GM23338 (cell line): ENCODE measurements at regions not wholly inside any gene's neighbourhood (a gene's known extent, or its start where the extent isn't known, plus 50 kb on each side); places are given as distances from the start of the nearest gene placed in this dataset.

Experiments
- ATAC-seq: fragments of 200-7000 bp; cut with Tn5 transposase; 3 replicates; pipeline ENCODE4 v1.9.1; 2020
- DNase-seq: peaks from one replicate; pipeline ENCODE4 v3.0.0-alpha.2; 2015; ENCODE audit warnings: low spot score
- H2AFZ ChIP-seq: fragments of 200-600 bp; sonication (generic); 2 replicates; pipeline ENCODE4 v1.8.0; 2016; ENCODE audit warnings: antibody characterized with exemption, mild to moderate bottlenecking, moderate library complexity
- H3F3A ChIP-seq: fragments of 200-600 bp; sonication (generic); replicated peaks from 2 replicates; pipeline ENCODE4 v1.8.0; 2017; ENCODE audit warnings: antibody characterized with exemption, mixed run types, low read depth
- H3K27ac ChIP-seq: fragments of 200-600 bp; sonication (generic); 2 replicates; pipeline ENCODE4 v1.6.1; 2016; ENCODE audit warnings: low read depth
- H3K27me3 ChIP-seq: fragments of 200-600 bp; sonication (generic); 2 replicates; pipeline ENCODE4 v1.8.0; 2016; ENCODE audit warnings: mild to moderate bottlenecking, mixed run types, moderate library complexity; ENCODE audit not compliant: insufficient read depth
- H3K36me3 ChIP-seq: fragments of 200-600 bp; sonication (generic); 2 replicates; pipeline ENCODE4 v1.8.0; 2016; ENCODE audit warnings: mild to moderate bottlenecking; ENCODE audit not compliant: insufficient read depth
- H3K4me1 ChIP-seq: fragments of 200-600 bp; sonication (generic); 2 replicates; pipeline ENCODE4 v1.8.0; 2016; ENCODE audit warnings: mild to moderate bottlenecking, moderate library complexity; ENCODE audit not compliant: insufficient read depth
- H3K4me2 ChIP-seq: fragments of 200-600 bp; sonication (generic); 2 replicates; pipeline ENCODE4 v1.7.1; 2017; ENCODE audit warnings: mixed run types
- H3K4me3 ChIP-seq: fragments of 200-600 bp; sonication (generic); 2 replicates; pipeline ENCODE4 v1.6.1; 2016; ENCODE audit warnings: mixed run types
- H3K79me2 ChIP-seq: fragments of 200-600 bp; sonication (generic); replicated peaks from 2 replicates; pipeline ENCODE4 v1.8.0; 2017; ENCODE audit warnings: mild to moderate bottlenecking; ENCODE audit not compliant: insufficient read depth
- H3K9me2 ChIP-seq: fragments of 200-600 bp; sonication (generic); 2 replicates; pipeline ENCODE4 v1.8.0; 2017; ENCODE audit not compliant: insufficient read depth
- H4K20me1 ChIP-seq: fragments of 200-600 bp; sonication (generic); replicated peaks from 2 replicates; pipeline ENCODE4 v1.8.0; 2017; ENCODE audit warnings: mild to moderate bottlenecking; ENCODE audit not compliant: insufficient read depth
- H3K27ac Mint-ChIP-seq: 2 replicates; pipeline ENCODE4 v1.8.0; 2020; ENCODE audit warnings: inconsistent platforms, mild to moderate bottlenecking, moderate library complexity, mixed read lengths
- H3K27me3 Mint-ChIP-seq: 3 replicates; pipeline ENCODE4 v1.8.0; 2022; ENCODE audit warnings: low read depth, mild to moderate bottlenecking, moderate library complexity, mixed read lengths, inconsistent platforms; ENCODE audit not compliant: insufficient read depth, poor library complexity
- H3K36me3 Mint-ChIP-seq: 3 replicates; pipeline ENCODE4 v1.8.0; 2021; ENCODE audit warnings: low read depth, mild to moderate bottlenecking, inconsistent platforms, moderate library complexity, mixed read lengths
- H3K4me1 Mint-ChIP-seq: 3 replicates; pipeline ENCODE4 v1.8.0; 2020; ENCODE audit warnings: mild to moderate bottlenecking, inconsistent platforms, mixed read lengths
- H3K4me3 Mint-ChIP-seq: 3 replicates; pipeline ENCODE4 v1.8.0; 2021; ENCODE audit warnings: moderate library complexity, mild to moderate bottlenecking, inconsistent platforms, mixed read lengths
- H3K9me3 Mint-ChIP-seq: 3 replicates; pipeline ENCODE4 v1.8.0; 2020; ENCODE audit warnings: moderate library complexity, mild to moderate bottlenecking, inconsistent platforms, mixed read lengths
- CREB1 ChIP-seq: fragments of 250-450 bp; sonication (Bioruptor Pico); IDR thresholded peaks from 2 replicates; pipeline ENCODE4 v1.5.0; 2020; ENCODE audit warnings: low read depth, mild to moderate bottlenecking, moderate library complexity
- CTCF ChIP-seq, 2 experiments: fragments of 200-600 bp in 1 of 2; sonication (generic) in 1 of 2; conservative IDR thresholded peaks; 2 replicates each; pipeline versions ENCODE4 v1.5.1 to v1.6.1; 2016 to 2017; ENCODE audit warnings: antibody characterized with exemption in 2 of 2, low read depth in 2 of 2, mild to moderate bottlenecking in 2 of 2, moderate library complexity in 1 of 2
- EZH2 ChIP-seq: fragments of 200-600 bp; sonication (generic); IDR thresholded peaks from one replicate; pipeline ENCODE4 v1.8.0; 2017; ENCODE audit warnings: antibody characterized with exemption, mild to moderate bottlenecking, low read depth; ENCODE audit not compliant: unreplicated experiment
- JUNB ChIP-seq: IDR thresholded peaks from one replicate; pipeline ENCODE4 v1.6.1; 2016; ENCODE audit warnings: antibody characterized with exemption; ENCODE audit not compliant: unreplicated experiment
- NANOG ChIP-seq: IDR thresholded peaks from 2 replicates; pipeline ENCODE4 v1.6.1; 2016; ENCODE audit warnings: antibody characterized with exemption, borderline replicate concordance
- POLR2AphosphoS5 ChIP-seq: IDR thresholded peaks from 2 replicates; pipeline ENCODE4 v1.6.1; 2016; ENCODE audit warnings: antibody characterized with exemption, low read depth
- REST ChIP-seq: IDR thresholded peaks from one replicate; pipeline ENCODE4 v1.6.1; 2018; ENCODE audit warnings: antibody characterized with exemption; ENCODE audit not compliant: unreplicated experiment
- STAT1 ChIP-seq: IDR thresholded peaks from one replicate; pipeline ENCODE4 v1.6.1; 2016; ENCODE audit warnings: antibody characterized with exemption; ENCODE audit not compliant: unreplicated experiment
- ZNF114 ChIP-seq: fragments of 250-450 bp; sonication (Bioruptor Pico); IDR thresholded peaks from 2 replicates; pipeline ENCODE4 v1.5.0; 2020; ENCODE audit warnings: mild to moderate bottlenecking, moderate library complexity
- ZNF331 ChIP-seq: fragments of 250-450 bp; sonication (Bioruptor Pico); IDR thresholded peaks from 2 replicates; pipeline ENCODE4 v1.5.0; 2020; ENCODE audit warnings: low read depth, mild to moderate bottlenecking, moderate library complexity
- TF ChIP-seq, protein P1 (sequence below): fragments of 250-450 bp; sonication (Bioruptor Pico); IDR thresholded peaks from 2 replicates; pipeline ENCODE4 v1.5.0; 2020; ENCODE audit warnings: mild to moderate bottlenecking, moderate library complexity

DNA sequence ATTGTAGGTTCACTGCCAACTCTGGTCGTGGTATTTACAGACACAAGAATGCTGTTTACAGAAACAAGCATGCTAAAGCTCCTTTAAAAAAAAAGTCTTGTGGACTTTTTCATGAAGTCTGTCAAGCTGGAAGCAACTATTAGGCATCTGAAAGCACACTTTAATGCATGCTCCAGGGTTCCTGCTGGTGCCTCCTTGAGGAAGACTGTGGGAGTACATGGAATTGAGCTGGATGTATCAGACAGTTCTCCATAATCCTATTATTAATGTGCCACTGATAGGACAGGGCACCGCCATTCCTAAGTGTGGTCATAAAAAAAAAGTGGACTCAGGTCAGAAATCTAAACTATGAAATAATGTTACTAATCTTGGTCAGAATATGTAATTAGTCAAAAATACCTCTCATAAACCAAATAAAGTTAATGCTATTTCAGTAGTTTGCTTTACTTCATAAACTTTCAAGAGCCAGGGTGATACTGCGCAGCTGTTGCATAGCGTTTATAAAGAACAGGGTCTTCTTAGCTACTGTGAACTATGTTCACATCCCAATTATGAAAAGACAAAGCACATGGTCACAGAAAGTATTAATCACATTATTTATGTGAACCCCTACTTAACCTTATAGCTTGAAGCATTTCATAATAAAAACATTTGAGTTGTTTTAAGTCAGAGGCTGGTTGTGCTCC is 390.8 kb upstream of the PTGER4 start:
- no peaks in the 10 kb centered on the region for H3K36me3 Mint-ChIP-seq
- no peak overlapping the region for H3K27ac Mint-ChIP-seq
- H3K4me3 Mint-ChIP-seq = no peak overlapping the region
- Histone ChIP-seq H3K79me2 (no peaks in the 10 kb centered on the region), H4K20me1 (no peaks in the 10 kb centered on the region), H2AFZ (no peak overlapping the region), H3K4me2 (no peak overlapping the region), H3K36me3 (no peaks in the 10 kb centered on the region), H3K4me1 (no peaks in the 10 kb centered on the region), H3K27me3 (no peaks in the 10 kb centered on the region), H3F3A (no peaks in the 10 kb centered on the region), H3K4me3 (no peak overlapping the region), H3K27ac (no peak overlapping the region), H3K9me2 (peaks cover 9% of the 10 kb centered on the region)
- no peak for TF ChIP-seq ZNF331 (CRISPR knock-in tag)
- peak; percentile 47 to 54 for TF ChIP-seq CTCF (conservative IDR thresholded peaks at IDR 0.05; ENCODE audit: low read depth in 2 of 2)
- ATAC-seq = no peak
- no peaks in the 10 kb centered on the region for H3K27me3 Mint-ChIP-seq
- no peaks in the 10 kb centered on the region for H3K4me1 Mint-ChIP-seq
- no peaks in the 10 kb centered on the region for H3K9me3 Mint-ChIP-seq
- DNase-seq = peak; percentile 28

DNA sequence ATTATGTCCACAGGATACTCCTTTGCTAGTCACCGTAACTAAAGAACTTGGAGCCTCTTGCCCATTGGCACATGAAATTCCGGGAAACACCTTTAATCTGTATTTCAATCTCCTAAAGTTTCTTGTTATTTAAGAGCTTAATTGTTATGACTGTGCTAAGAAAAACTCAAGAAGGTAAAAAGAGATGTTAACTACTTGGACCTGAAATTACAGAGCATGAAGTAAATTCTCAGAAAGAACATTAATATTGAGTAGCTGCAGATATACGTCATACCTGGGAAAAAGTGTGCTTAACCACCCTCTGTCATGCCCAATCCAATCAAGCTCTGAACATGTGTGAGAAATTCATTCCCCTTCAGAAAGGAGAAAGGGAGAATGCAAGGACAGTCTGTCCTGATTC is 394.9 kb upstream of the PTGER4 start:
- ATAC-seq = no peak
- no peaks in the 10 kb centered on the region for H3K36me3 Mint-ChIP-seq
- H3K4me2 ChIP-seq = no peak overlapping the region
- no peak overlapping the region for H3K4me3 ChIP-seq
- peaks cover 5% of the 10 kb centered on the region; the same call in 1 of the 2 replicates for H3K9me2 ChIP-seq
- no peaks in the 10 kb centered on the region for H3K4me1 ChIP-seq
- no peaks in the 10 kb centered on the region for H3K27me3 ChIP-seq
- no peaks in the 10 kb centered on the region for H3K4me1 Mint-ChIP-seq
- no peaks in the 10 kb centered on the region for H3K27me3 Mint-ChIP-seq
- no peaks in the 10 kb centered on the region for H3K79me2 ChIP-seq
- H2AFZ ChIP-seq = peak overlapping the region; percentile 4; the same call in 1 of the 2 replicates
- no peak overlapping the region for H3K27ac ChIP-seq
- DNase-seq = no peak
- no peaks in the 10 kb centered on the region for H4K20me1 ChIP-seq
- H3K4me3 Mint-ChIP-seq = no peak overlapping the region
- H3K36me3 ChIP-seq = no peaks in the 10 kb centered on the region
- H3F3A ChIP-seq = no peaks in the 10 kb centered on the region
- no peak overlapping the region for H3K27ac Mint-ChIP-seq
- H3K9me3 Mint-ChIP-seq = no peaks in the 10 kb centered on the region
- no peak for TF ChIP-seq EZH2
- TF ChIP-seq JUNB = no peak
- no peak for TF ChIP-seq NANOG
- no peak for TF ChIP-seq POLR2AphosphoS5
- no peak for TF ChIP-seq STAT1
- TF ChIP-seq ZNF331 (CRISPR knock-in tag) = no peak
- TF ChIP-seq, protein P1, sequence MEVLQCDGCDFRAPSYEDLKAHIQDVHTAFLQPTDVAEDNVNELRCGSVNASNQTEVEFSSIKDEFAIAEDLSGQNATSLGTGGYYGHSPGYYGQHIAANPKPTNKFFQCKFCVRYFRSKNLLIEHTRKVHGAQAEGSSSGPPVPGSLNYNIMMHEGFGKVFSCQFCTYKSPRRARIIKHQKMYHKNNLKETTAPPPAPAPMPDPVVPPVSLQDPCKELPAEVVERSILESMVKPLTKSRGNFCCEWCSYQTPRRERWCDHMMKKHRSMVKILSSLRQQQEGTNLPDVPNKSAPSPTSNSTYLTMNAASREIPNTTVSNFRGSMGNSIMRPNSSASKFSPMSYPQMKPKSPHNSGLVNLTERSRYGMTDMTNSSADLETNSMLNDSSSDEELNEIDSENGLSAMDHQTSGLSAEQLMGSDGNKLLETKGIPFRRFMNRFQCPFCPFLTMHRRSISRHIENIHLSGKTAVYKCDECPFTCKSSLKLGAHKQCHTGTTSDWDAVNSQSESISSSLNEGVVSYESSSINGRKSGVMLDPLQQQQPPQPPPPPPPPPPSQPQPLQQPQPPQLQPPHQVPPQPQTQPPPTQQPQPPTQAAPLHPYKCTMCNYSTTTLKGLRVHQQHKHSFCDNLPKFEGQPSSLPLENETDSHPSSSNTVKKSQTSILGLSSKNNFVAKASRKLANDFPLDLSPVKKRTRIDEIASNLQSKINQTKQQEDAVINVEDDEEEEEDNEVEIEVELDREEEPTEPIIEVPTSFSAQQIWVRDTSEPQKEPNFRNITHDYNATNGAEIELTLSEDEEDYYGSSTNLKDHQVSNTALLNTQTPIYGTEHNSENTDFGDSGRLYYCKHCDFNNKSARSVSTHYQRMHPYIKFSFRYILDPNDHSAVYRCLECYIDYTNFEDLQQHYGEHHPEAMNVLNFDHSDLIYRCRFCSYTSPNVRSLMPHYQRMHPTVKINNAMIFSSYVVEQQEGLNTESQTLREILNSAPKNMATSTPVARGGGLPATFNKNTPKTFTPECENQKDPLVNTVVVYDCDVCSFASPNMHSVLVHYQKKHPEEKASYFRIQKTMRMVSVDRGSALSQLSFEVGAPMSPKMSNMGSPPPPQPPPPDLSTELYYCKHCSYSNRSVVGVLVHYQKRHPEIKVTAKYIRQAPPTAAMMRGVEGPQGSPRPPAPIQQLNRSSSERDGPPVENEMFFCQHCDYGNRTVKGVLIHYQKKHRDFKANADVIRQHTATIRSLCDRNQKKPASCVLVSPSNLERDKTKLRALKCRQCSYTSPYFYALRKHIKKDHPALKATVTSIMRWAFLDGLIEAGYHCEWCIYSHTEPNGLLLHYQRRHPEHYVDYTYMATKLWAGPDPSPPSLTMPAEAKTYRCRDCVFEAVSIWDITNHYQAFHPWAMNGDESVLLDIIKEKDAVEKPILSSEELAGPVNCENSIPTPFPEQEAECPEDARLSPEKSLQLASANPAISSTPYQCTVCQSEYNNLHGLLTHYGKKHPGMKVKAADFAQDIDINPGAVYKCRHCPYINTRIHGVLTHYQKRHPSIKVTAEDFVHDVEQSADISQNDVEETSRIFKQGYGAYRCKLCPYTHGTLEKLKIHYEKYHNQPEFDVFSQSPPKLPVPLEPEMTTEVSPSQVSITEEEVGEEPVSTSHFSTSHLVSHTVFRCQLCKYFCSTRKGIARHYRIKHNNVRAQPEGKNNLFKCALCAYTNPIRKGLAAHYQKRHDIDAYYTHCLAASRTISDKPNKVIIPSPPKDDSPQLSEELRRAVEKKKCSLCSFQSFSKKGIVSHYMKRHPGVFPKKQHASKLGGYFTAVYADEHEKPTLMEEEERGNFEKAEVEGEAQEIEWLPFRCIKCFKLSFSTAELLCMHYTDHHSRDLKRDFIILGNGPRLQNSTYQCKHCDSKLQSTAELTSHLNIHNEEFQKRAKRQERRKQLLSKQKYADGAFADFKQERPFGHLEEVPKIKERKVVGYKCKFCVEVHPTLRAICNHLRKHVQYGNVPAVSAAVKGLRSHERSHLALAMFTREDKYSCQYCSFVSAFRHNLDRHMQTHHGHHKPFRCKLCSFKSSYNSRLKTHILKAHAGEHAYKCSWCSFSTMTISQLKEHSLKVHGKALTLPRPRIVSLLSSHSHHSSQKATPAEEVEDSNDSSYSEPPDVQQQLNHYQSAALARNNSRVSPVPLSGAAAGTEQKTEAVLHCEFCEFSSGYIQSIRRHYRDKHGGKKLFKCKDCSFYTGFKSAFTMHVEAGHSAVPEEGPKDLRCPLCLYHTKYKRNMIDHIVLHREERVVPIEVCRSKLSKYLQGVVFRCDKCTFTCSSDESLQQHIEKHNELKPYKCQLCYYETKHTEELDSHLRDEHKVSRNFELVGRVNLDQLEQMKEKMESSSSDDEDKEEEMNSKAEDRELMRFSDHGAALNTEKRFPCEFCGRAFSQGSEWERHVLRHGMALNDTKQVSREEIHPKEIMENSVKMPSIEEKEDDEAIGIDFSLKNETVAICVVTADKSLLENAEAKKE = no peak
- no peak for TF ChIP-seq ZNF114 (CRISPR knock-in tag)
- TF ChIP-seq CREB1 (CRISPR knock-in tag) = no peak
- no peak for TF ChIP-seq REST
